Fibroblast of skin of right biceps (primary cell): ENCODE measurements at regions not wholly inside any gene's neighbourhood (a gene's known extent, or its start where the extent isn't known, plus 50 kb on each side); places are given as distances from the start of the nearest gene placed in this dataset.

ENCODE experiments used
- DNase-seq: peaks from one replicate; pipeline ENCODE4 v3.0.0-alpha.2; 2013

GRCh38 chr6:133583907-133584427 is 304.9 kb upstream of the TCF21 start:
- DNase-seq = no peak

- DNase-seq = no peak
Measured at GRCh38 chr6:133584823-133585222, 304.1 kb upstream of the TCF21 start.

- no peak for DNase-seq
Measured at GRCh38 chr6:133585978-133586377, 302.9 kb upstream of the TCF21 start.

- DNase-seq = peak; percentile 89
Measured at GRCh38 chr6:133587546-133588160, 301.3 kb upstream of the TCF21 start.

GRCh38 chr6:133590196-133590595 is 298.7 kb upstream of the TCF21 start:
- no peak for DNase-seq

- DNase-seq = peak; percentile 53
Measured at GRCh38 chr6:133590814-133591213, 298.1 kb upstream of the TCF21 start.

- peak; percentile 80 for DNase-seq
Measured at GRCh38 chr6:133591275-133591674, 297.6 kb upstream of the TCF21 start.

GRCh38 chr6:133594652-133595110 is 294.2 kb upstream of the TCF21 start:
- peak; percentile 23 for DNase-seq

- peak; percentile 41 for DNase-seq
Measured at GRCh38 chr6:133595111-133595761, 293.7 kb upstream of the TCF21 start.

GRCh38 chr6:133606852-133607251 is 282.1 kb upstream of the TCF21 start:
- no peak for DNase-seq

- peak; percentile 67 for DNase-seq
Measured at GRCh38 chr6:133608620-133609019, 280.3 kb upstream of the TCF21 start.

GRCh38 chr6:133609415-133610226 is 279.3 kb upstream of the TCF21 start:
- peak; percentile 99 for DNase-seq

GRCh38 chr6:133610227-133610840 is 278.6 kb upstream of the TCF21 start:
- peak; percentile 54 for DNase-seq

GRCh38 chr6:133610971-133611370 is 277.9 kb upstream of the TCF21 start:
- no peak for DNase-seq

- DNase-seq = no peak
Measured at GRCh38 chr6:133612459-133612858, 276.5 kb upstream of the TCF21 start.

GRCh38 chr6:133613211-133613610 is 275.7 kb upstream of the TCF21 start:
- DNase-seq = no peak

- DNase-seq = peak; percentile 53
Measured at GRCh38 chr6:133621751-133622150, 267.2 kb upstream of the TCF21 start.

GRCh38 chr6:133623065-133623464 is 265.8 kb upstream of the TCF21 start:
- peak; percentile 58 for DNase-seq

GRCh38 chr6:133623621-133624020 is 265.3 kb upstream of the TCF21 start:
- DNase-seq = no peak

GRCh38 chr6:133626096-133626666 is 262.7 kb upstream of the TCF21 start:
- no peak for DNase-seq

GRCh38 chr6:133629970-133630369 is 258.9 kb upstream of the TCF21 start:
- DNase-seq = no peak

GRCh38 chr6:133630651-133631050 is 258.3 kb upstream of the TCF21 start:
- peak; percentile 57 for DNase-seq

- DNase-seq = peak; percentile 62
Measured at GRCh38 chr6:133631421-133631820, 257.5 kb upstream of the TCF21 start.
